ENCODE measurements at regions not wholly inside any gene's neighbourhood (a gene's known extent, or its start where the extent isn't known, plus 50 kb on each side); places are given as distances from the start of the nearest gene placed in this dataset.

GRCh38 chr14:58798173-58798572 is 160.4 kb downstream of the DACT1 start:
- FAIRE-seq = no peak
- intact Hi-C loops (cut with micrococcal nuclease) (no loop called here), dilution Hi-C loops (cut with MboI; ENCODE audit: extremely low pct_ligation_motif_present, low sequenced_read_pairs) (no loop called here)

More at GRCh38 chr14:58798173-58798572, 160.4 kb downstream of the DACT1 start:
- H3K36me3 ChIP-seq (ENCODE audit: control insufficient read depth in 2 of 2, extremely low read depth in 1 of 2, insufficient read depth in 2 of 2, low read length in 2 of 2) = no peaks in the 10 kb centered on the region
- no peaks in the 10 kb centered on the region for H4K20me1 ChIP-seq (replicated peaks; ENCODE audit: control insufficient read depth, extremely low read depth, insufficient read depth, low read length)
- no peaks in the 10 kb centered on the region for H3K9me3 ChIP-seq (replicated peaks; ENCODE audit: control insufficient read depth, insufficient read depth, low read length)
- POLR2A ChIA-PET = no interaction called here
- H3K4me2 ChIP-seq (ENCODE audit: insufficient read depth, low read length) = no peak overlapping the region
- CTCF ChIA-PET = interaction anchor here (1.9 to 3.0 kb wide), 2 partner anchors 9 kb away, joined by 5 to 9 read pairs; no protein-coding TSS in a partner anchor
- no TSS peak for BruUV-seq (replicated peaks)
- no peaks in the 10 kb centered on the region for H3K4me1 ChIP-seq (ENCODE audit: control insufficient read depth, extremely low read depth, insufficient read depth, low read length)
- H3K4me3 ChIP-seq (replicated peaks in 1 of 3; ENCODE audit: insufficient read depth in 1 of 3, low read depth in 1 of 3, low read length in 3 of 3) = no peak overlapping the region
- H3K9ac ChIP-seq (replicated peaks; ENCODE audit: extremely low read depth, insufficient read depth, low read length) = no peak overlapping the region
- no peak overlapping the region for H3K27ac ChIP-seq (ENCODE audit: insufficient read depth, low read depth, low read length)
- H3K79me2 ChIP-seq (ENCODE audit: control insufficient read depth, insufficient read depth, low read length) = no peaks in the 10 kb centered on the region
- H2AFZ ChIP-seq (ENCODE audit: low read depth, low read length) = no peak overlapping the region
- no peak for TF ChIP-seq MAX (IDR thresholded peaks at IDR 0.05; ENCODE audit: insufficient read depth, insufficient read length)
- TF ChIP-seq FOS (IDR thresholded peaks at IDR 0.05; ENCODE audit: borderline replicate concordance, insufficient read depth, low read length) = no peak
- TF ChIP-seq MYC (IDR thresholded peaks at IDR 0.05; ENCODE audit: low read depth, low read length) = no peak
- TF ChIP-seq POLR2A (IDR thresholded peaks at IDR 0.05; ENCODE audit: low read depth, low read length) = no peak
- no peak for TF ChIP-seq POLR2AphosphoS5 (IDR thresholded peaks at IDR 0.05; ENCODE audit: insufficient read depth, low read depth, low read length)
- TF ChIP-seq GATA2 (IDR thresholded peaks at IDR 0.05; ENCODE audit: insufficient read depth, insufficient read length, low read depth, low read length) = no peak
- TF ChIP-seq JUN (IDR thresholded peaks at IDR 0.05; ENCODE audit: borderline replicate concordance, insufficient read depth, insufficient read length, low read depth) = no peak
- TF ChIP-seq EZH2 (IDR thresholded peaks at IDR 0.05; ENCODE audit: borderline replicate concordance, low read depth, low read length, severe bottlenecking) = no peak
- TF ChIP-seq CTCF (IDR thresholded peaks at IDR 0.05; ENCODE audit: extremely low read depth in 1 of 2, insufficient read depth in 1 of 2, low read depth in 1 of 2, low read length in 2 of 2) = no peak
- no peaks in the 10 kb centered on the region for H3K9me1 ChIP-seq (replicated peaks; ENCODE audit: control insufficient read depth, extremely low read depth, insufficient read depth, low read length)
- H3K27me3 ChIP-seq (ENCODE audit: control insufficient read depth in 2 of 2, insufficient read depth in 2 of 2, low read length in 2 of 2) = no peaks in the 10 kb centered on the region
- DNase-seq (ENCODE audit: low read depth, low spot score) = no peak
